Brain pericyte (primary cell): ENCODE measurements at regions not wholly inside any gene's neighbourhood (a gene's known extent, or its start where the extent isn't known, plus 50 kb on each side); places are given as distances from the start of the nearest gene placed in this dataset.

ENCODE experiments used
- DNase-seq: peaks from one replicate; pipeline ENCODE4 v3.0.0-alpha.2; 2012; ENCODE audit warnings: low read depth, low spot score

GRCh38 chr4:138964716-138965426, 50.7 kb upstream of the NOCT start:
- no peak for DNase-seq

GRCh38 chr4:138963412-138963811, 52.2 kb upstream of the NOCT start:
- DNase-seq: no peak

DNA sequence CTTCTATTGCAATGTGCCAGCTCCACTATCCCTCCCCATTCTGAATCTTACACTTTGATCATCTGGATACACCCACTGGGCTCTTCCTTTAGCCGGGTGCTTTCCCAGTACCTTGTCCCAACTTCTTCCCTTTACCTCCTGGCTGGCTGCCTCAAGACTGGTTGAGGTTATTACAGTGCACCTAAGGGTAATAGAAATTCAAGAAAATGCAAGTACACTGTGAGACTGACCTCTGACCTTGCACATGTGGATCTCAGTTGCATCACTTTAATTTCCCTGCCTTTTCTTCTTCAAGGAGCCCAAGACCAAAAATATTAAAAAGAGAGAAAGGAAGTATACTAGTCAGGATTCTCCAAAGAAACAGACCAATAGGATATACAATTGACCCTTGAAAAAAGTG, 53.9 kb upstream of the NOCT start:
- no peak for DNase-seq

DNA sequence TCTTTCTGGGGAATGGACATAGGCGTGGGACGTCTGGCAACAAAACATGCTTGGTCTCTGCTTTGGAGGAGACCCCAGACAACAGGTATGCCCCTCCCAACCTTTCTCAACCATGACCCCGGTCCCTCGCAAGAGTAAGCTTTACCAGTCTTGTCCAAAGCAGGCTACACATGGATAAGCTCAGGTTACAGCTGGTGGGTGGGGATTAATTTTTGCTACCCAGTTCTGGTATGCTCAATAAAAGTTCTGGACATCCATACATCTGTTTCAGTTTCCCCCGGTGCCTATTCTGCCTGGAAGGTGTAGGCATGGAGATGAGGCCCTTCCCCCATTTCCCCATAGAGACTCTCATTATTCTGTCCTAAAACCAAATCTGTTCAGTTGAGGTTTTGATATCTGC, 54.5 kb upstream of the NOCT start:
- DNase-seq: no peak

- DNase-seq: no peak
Measured at GRCh38 chr4:138960175-138960710, 55.3 kb upstream of the NOCT start.

GRCh38 chr4:138959097-138959815, 56.3 kb upstream of the NOCT start:
- no peak for DNase-seq

DNA sequence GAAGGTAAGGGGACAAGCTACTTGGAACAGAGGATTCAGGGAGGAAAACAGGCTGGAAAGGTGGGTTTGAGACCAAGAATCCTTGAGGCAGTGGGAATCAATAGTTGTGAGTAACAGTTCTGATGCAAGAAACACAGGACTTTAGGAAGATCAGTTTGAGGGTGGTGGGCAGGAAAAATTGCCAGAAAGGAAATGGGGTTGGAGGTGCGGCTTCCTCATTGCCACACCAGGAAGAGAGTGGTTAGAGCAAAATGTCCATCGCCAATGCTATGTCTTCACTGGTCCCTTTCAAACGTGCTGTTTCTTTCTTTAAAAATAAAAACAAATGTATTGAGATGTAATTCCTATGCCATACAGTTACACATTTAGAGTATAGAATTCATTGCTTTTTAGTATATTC, 57.1 kb upstream of the NOCT start:
- DNase-seq: no peak

- DNase-seq: no peak
Measured at GRCh38 chr4:138957302-138957701, 58.3 kb upstream of the NOCT start.

DNA sequence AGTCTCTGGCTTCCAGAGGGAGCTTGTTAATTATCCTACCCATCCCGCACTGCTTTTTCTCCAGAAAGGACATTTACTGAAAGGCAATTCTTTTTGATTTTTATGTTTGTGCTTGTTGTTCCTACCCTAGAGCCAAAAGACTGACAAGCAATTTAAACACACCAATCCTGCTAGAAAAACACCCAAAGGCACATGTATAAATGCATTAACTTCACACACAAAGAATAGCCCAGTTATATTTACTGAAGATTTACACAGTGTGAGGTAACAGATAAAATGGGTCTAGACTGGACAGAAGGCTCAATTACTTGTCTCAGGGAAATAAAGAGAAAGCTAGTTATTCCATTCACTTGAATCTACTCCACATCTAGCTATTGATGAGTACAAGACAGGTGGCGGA, 61.2 kb upstream of the NOCT start:
- DNase-seq: no peak

GRCh38 chr4:138953961-138954371, 61.6 kb upstream of the NOCT start:
- DNase-seq: peak; percentile 45

DNA sequence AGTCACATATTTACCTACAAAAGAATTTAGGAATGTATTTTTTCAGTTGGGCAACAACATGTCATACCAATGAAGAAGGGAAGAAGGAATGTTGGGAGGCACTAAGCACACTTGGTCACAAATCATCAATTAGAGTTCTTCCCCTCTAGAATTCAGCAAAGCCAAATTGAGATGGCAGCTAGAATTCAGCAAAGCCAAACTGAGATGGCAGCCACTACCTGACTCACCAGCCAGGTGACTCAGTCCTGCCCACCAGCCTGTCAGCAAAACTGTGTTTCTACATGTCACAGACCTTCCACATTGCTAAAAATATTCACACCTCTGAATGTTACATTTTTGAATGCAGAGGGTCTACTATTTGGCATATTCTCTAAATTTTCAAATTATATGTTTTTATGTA, 63.2 kb upstream of the NOCT start:
- no peak for DNase-seq

GRCh38 chr4:138951764-138952163, 63.8 kb upstream of the NOCT start:
- no peak for DNase-seq

DNA sequence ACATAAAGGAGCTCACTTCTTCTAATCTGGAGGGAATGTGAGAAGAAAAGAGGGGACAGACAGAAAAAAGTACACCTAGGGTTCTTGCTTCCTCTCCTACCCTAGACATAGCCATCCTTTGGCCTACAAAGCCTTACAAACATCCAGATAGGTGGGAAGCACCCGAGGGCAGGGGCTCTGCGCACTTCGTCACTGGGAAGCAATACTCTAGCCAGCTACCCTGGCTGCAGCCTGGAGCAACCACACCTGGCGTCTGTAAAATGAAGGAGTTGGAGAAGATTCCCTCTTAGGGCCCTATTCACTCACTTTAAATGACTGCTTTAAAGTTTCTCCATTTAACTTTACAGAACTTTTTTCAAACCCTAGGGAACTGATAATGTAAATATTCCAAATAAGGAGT, 65.7 kb upstream of the NOCT start:
- no peak for DNase-seq

DNA sequence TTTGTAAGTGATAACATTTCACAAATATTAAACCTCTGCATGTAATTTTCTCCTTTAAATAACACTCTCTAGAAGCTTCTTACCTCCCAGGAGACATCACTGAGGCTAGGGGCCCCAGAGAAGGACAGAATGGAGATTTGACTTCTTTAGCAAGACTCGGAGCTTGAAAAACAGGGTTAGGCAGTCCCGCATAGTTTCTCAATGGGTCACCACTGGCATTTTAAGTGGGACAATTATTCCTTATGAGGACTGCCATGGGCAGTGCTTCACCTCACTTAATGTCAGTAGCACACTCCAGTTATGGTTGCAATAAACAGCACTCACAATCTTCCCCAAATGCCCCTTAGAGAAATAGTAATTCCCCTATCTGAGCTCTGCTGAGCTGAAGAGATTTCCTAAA, 66.7 kb upstream of the NOCT start:
- DNase-seq: no peak

GRCh38 chr4:138946306-138946705, 69.3 kb upstream of the NOCT start:
- no peak for DNase-seq

DNA sequence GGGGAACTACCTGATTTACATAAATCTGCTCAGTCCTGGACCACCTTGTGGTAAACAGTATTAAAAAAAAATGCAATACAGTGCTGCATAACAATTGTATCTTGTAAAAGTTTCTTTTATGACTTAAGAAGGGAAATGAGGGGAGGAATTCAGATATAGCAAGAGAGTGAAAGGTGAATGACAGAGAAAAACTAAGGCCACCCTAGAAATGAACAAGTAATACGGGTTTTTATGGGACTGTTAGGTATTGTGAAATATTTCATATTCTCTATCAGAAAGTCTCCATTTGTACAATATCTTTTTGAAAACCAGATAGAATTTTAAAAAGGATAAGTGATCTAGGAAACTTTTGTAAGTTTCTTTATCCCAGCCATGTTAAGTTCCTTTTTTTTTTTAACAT, 69.7 kb upstream of the NOCT start:
- no peak for DNase-seq

- DNase-seq: no peak
Measured at GRCh38 chr4:138945401-138945800, 70.2 kb upstream of the NOCT start.

GRCh38 chr4:138943893-138944292, 71.7 kb upstream of the NOCT start:
- no peak for DNase-seq

DNA sequence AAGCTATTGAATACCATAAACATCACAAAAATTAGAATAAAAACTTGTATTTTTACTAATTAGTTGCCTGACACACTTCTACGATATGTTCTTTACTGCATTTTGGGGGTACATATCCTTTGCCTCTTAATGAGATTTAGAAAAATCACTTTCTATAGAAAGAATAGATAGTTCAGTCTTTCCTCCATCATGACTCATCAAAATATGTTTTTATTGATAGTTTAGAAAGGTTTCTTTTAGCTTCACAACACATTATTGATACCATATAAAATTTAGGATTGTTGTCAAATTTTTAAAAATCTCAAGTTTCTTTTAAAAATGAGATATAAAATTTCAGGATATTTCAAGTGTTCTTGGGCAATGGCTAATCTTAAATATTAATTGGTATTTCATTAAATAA, 74.5 kb upstream of the NOCT start:
- DNase-seq: no peak

DNA sequence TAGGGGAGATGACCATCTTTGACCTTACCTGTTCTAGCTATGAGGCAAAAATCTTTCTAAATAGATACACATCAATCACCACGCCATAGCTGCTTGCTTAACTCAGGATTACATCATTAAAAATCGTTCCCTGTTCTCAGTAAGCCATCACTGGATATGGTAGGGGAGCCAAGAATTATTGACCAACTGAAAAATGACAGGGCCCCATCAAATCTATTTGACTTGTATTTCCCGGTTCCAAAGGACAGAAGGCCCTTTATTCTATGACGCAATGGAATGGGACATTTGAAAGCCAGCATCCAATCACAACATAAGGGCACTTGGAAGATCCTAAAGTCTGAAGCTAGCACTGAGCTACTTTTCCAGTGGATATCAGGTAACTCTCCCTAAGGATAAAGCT, 75.6 kb upstream of the NOCT start:
- no peak for DNase-seq

GRCh38 chr4:138938366-138938690, 77.3 kb upstream of the NOCT start:
- DNase-seq: peak; percentile 7

DNA sequence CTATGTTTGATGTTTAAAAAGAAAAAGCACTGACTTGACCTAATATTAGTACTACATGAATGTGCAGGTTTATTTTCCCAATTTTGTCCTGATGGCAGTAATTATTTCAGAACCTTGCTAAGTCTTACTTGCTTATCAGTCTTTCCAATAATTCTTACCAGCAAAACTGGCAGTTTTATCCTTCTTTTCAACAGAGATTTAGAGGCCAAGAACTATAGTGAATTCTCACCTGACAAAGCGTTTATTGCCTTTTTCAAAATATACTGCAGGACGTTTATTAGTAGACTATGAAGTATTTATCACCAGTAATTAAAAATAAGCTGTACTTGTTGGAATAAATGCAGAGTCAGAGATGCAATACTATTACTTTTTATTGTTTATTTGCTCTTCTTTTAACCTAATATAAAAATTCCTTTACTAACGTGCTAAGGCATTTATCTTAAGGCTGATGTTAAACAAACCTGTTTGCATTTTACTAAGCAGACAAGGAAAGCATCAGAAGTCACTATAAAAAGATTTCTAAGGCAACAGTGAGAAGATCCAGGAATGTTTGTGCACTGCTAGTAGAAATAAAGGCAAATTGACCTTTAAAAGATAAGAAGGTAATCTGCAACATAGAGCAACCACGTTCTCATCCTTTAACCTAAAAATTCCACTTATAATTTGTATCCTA, 80.3 kb upstream of the NOCT start:
- no peak for DNase-seq

GRCh38 chr4:138927072-138927471, 88.5 kb upstream of the NOCT start:
- DNase-seq: no peak
